ENCODE measurements at regions not wholly inside any gene's neighbourhood (a gene's known extent, or its start where the extent isn't known, plus 50 kb on each side); places are given as distances from the start of the nearest gene placed in this dataset.
"Not testable (repeated sequence)": the region's sequence is repeated elsewhere in the genome, so short reads cannot be mapped to it uniquely, and the experiment has no call there.

DNA sequence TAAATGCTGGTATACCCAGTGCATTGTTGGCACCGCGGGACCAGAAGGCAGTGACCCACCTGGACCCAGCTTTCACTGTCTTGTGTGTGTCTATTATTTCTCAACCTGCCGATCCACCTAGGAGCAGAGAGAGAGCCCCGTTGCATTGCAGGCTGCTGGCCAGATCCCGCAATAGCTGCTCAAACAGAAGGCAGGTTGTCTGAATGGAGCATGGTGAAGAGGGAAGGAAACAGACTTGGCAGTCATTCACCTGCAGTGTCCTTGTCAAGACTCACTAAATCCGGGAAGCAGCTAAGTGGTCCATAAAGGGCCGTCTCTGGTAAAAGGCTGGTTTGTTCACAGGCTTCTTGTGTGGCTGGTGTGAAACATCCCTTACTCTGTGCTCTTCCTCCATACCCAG lies 552.6 kb upstream of the CDH5 start:
- TF ChIP-seq CTCF (conservative IDR thresholded peaks at IDR 0.05 in 1 of 2, IDR thresholded peaks at IDR 0.05 in 1 of 2; ENCODE audit: low read depth in 1 of 2, low read length in 2 of 2); EZH2 (IDR thresholded peaks at IDR 0.05; ENCODE audit: low read length, missing control alignments): not testable (repeated sequence)
